ENCODE measurements at regions not wholly inside any gene's neighbourhood (a gene's known extent, or its start where the extent isn't known, plus 50 kb on each side); places are given as distances from the start of the nearest gene placed in this dataset.
A peak's percentile ranks its signal among the peaks of the same experiment; 100 is the strongest.

DNA sequence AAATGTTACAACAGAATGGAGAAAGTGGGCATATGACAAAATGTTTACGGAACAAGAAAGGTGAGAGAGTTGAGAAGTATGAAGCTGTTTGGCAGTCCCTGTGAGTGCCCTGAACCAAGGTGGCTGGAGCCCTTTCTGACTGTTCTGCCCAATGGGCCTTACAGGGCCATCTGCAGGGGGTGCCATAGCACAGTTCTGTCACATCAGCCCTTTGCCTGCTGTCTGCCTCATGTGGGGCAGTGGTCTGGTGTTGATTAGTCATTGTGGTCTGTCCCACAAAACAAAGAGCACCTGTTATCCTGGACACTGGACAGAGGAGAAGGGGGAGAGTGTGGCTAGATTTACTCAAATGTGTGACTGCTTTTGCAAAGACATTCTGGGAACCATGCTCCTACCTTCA lies 51.5 kb upstream of the OSBPL3 start:
- WGBS, 2 experiments (ENCODE audit: extremely low coverage in 2 of 2, insufficient read length in 1 of 2) = 100% methylated on average over 1 of the region's 1 CpG; no CpG with 5 or more reads in 1 of the 2 experiments

More for the DNA sequence above, 51.5 kb upstream of the OSBPL3 start:
- H3K4me3 ChIP-seq (ENCODE audit: insufficient read depth, low read depth, low read length) = no peak overlapping the region
- peak overlapping the region; percentile 6 for H2AFZ ChIP-seq (replicated peaks; ENCODE audit: low read length, poor library complexity)
- no peak overlapping the region for H4K8ac ChIP-seq (ENCODE audit: low read depth in 2 of 2, low read length in 2 of 2)
- no peak overlapping the region for H3K56ac ChIP-seq (ENCODE audit: extremely low read depth, insufficient read depth, low read length)
- H4K5ac ChIP-seq (ENCODE audit: low read depth, low read length) = no peak overlapping the region
- ChIA-PET CTCF (no interaction called here), POLR2A (ENCODE audit: unreplicated experiment) (no interaction called here)
- peak overlapping the region; percentile 39; the same call in 1 of the 3 replicates for H2BK15ac ChIP-seq (ENCODE audit: low read depth, low read length)
- H3K4me2 ChIP-seq (ENCODE audit: low read depth, low read length) = no peak overlapping the region
- no peak overlapping the region; the same call in 1 of the 2 replicates for H4K91ac ChIP-seq (ENCODE audit: insufficient read depth, low read depth, low read length)
- no peak overlapping the region for H2AK9ac ChIP-seq (replicated peaks; ENCODE audit: low read depth, low read length, poor library complexity)
- no peaks in the 10 kb centered on the region for H3K9me3 ChIP-seq (ENCODE audit: control insufficient read depth, insufficient read depth, low read length)
- peaks cover 17% of the 10 kb centered on the region for H3K9me1 ChIP-seq (ENCODE audit: insufficient read depth, low read length)
- H2BK20ac ChIP-seq (ENCODE audit: low read depth, low read length) = 0 out of 2 replicates have a peak overlapping the region, but pooled peaks have one; percentile 17
- DNase-seq (peak; percentile 29), ATAC-seq (ENCODE audit: low read depth) (no peak)
- intact Hi-C loops (cut with micrococcal nuclease) = no loop called here
- H2BK5ac ChIP-seq (ENCODE audit: low read depth, low read length, poor library complexity, severe bottlenecking) = peak overlapping the region; percentile 27
- TF ChIP-seq NFE2L2 (IDR thresholded peaks at IDR 0.05; ENCODE audit: low read depth, low read length) (no peak), CEBPB (IDR thresholded peaks at IDR 0.05; ENCODE audit: low read depth, low read length) (no peak), MXI1 (IDR thresholded peaks at IDR 0.05; ENCODE audit: borderline replicate concordance, low read depth, low read length) (no peak), RCOR1 (IDR thresholded peaks at IDR 0.05; ENCODE audit: insufficient replicate concordance, low read length) (no peak), SMC3 (IDR thresholded peaks at IDR 0.05; ENCODE audit: low read depth, low read length) (no peak), MAFK (IDR thresholded peaks at IDR 0.05; ENCODE audit: low read depth, low read length) (no peak)
- peak overlapping the region; percentile 29; the same call in 1 of the 2 replicates for H3K4ac ChIP-seq (ENCODE audit: low read depth, low read length)
- BruUV-seq (replicated peaks) = no TSS peak
- peak overlapping the region; percentile 31; the same call in 1 of the 2 replicates for H3K14ac ChIP-seq (replicated peaks; ENCODE audit: low read depth, low read length)
- H4K20me1 ChIP-seq (ENCODE audit: insufficient read depth, low read length) = no peaks in the 10 kb centered on the region
- H3K27ac ChIP-seq (ENCODE audit: insufficient read depth, low read length) = no peak overlapping the region
- no peak overlapping the region; the same call in 1 of the 2 replicates for H3K23ac ChIP-seq (ENCODE audit: low read depth, low read length)
- H3K9ac ChIP-seq (ENCODE audit: low read depth, low read length) = no peak overlapping the region
- peaks cover 6 to 11% of the 10 kb centered on the region in 2 experiments; a peak in 3 of 4 replicates for H3K79me1 ChIP-seq (ENCODE audit: low read depth in 1 of 2, low read length in 2 of 2)
- no peaks in the 10 kb centered on the region for H3K36me3 ChIP-seq (ENCODE audit: control insufficient read depth, insufficient read depth, low read length)
- H2AK5ac ChIP-seq (ENCODE audit: low read depth, low read length) = peak overlapping the region; percentile 43; the same call in 1 of the 2 replicates
- peaks cover 21% of the 10 kb centered on the region for H3K4me1 ChIP-seq (ENCODE audit: control insufficient read depth, insufficient read depth, low read length)
- in situ Hi-C loops (cut with MboI; ENCODE audit: low sequenced_read_pairs) = no loop called here
- H2BK120ac ChIP-seq (ENCODE audit: low read depth, low read length) = peak overlapping the region; percentile 30; the same call in 1 of the 2 replicates
- no peaks in the 10 kb centered on the region for H3K27me3 ChIP-seq (ENCODE audit: control insufficient read depth, insufficient read depth, low read length)
- dilution Hi-C loops (cut with HindIII; ENCODE audit: low sequenced_read_pairs, unreplicated experiment) = no loop called here
- no peak overlapping the region; the same call in 1 of the 2 replicates for H3K18ac ChIP-seq (ENCODE audit: low read depth, low read length)
